GM18519 (cell line): ENCODE measurements at regions not wholly inside any gene's neighbourhood (a gene's known extent, or its start where the extent isn't known, plus 50 kb on each side); places are given as distances from the start of the nearest gene placed in this dataset.
"Not testable (repeated sequence)": the region's sequence is repeated elsewhere in the genome, so short reads cannot be mapped to it uniquely, and the experiment has no call there.

Experiments used
- ATAC-seq: cut with Tn5 transposase; IDR thresholded peaks from one replicate; pipeline ENCODE4 v1.9.1; 2021; ENCODE audit warnings: mild to moderate bottlenecking, moderate library complexity; ENCODE audit not compliant: unreplicated experiment, low FRiP score

- no peak for ATAC-seq
Measured at GRCh38 chr16:65559846-65560245, 438.0 kb upstream of the CDH11 start.

GRCh38 chr16:65549689-65550088, 427.8 kb upstream of the CDH11 start:
- not testable (repeated sequence) for ATAC-seq

GRCh38 chr16:65548470-65548869, 426.6 kb upstream of the CDH11 start:
- no peak for ATAC-seq

- no peak for ATAC-seq
Measured at GRCh38 chr16:65547772-65548446, 426.0 kb upstream of the CDH11 start.

GRCh38 chr16:65546353-65546791, 424.5 kb upstream of the CDH11 start:
- no peak for ATAC-seq

- no peak for ATAC-seq
Measured at GRCh38 chr16:65545413-65545956, 423.6 kb upstream of the CDH11 start.

GRCh38 chr16:65543781-65544740, 422.2 kb upstream of the CDH11 start:
- ATAC-seq, result no peak

- ATAC-seq, result no peak
Measured at GRCh38 chr16:65541646-65542045, 419.8 kb upstream of the CDH11 start.

- ATAC-seq, result no peak
Measured at GRCh38 chr16:65540901-65541300, 419.0 kb upstream of the CDH11 start.

GRCh38 chr16:65538976-65539375, 417.1 kb upstream of the CDH11 start:
- ATAC-seq, result no peak

GRCh38 chr16:65537336-65537735, 415.5 kb upstream of the CDH11 start:
- no peak for ATAC-seq

GRCh38 chr16:65534121-65534528, 412.3 kb upstream of the CDH11 start:
- ATAC-seq, result no peak

- ATAC-seq, result no peak
Measured at GRCh38 chr16:65532846-65533245, 411.0 kb upstream of the CDH11 start.

- no peak for ATAC-seq
Measured at GRCh38 chr16:65532258-65532657, 410.4 kb upstream of the CDH11 start.

GRCh38 chr16:65531475-65531874, 409.6 kb upstream of the CDH11 start:
- no peak for ATAC-seq

- ATAC-seq, result no peak
Measured at GRCh38 chr16:65525707-65526106, 403.8 kb upstream of the CDH11 start.

- ATAC-seq, result no peak
Measured at GRCh38 chr16:65524997-65525396, 403.1 kb upstream of the CDH11 start.

GRCh38 chr16:65524231-65524630, 402.4 kb upstream of the CDH11 start:
- no peak for ATAC-seq

GRCh38 chr16:65523283-65523944, 401.6 kb upstream of the CDH11 start:
- no peak for ATAC-seq

- no peak for ATAC-seq
Measured at GRCh38 chr16:65522412-65522811, 400.5 kb upstream of the CDH11 start.
